Liver (tissue), 8 donors: ENCODE measurements at regions not wholly inside any gene's neighbourhood (a gene's known extent, or its start where the extent isn't known, plus 50 kb on each side); places are given as distances from the start of the nearest gene placed in this dataset.

ENCODE experiments used
- DNase-seq: peaks from one replicate; pipeline ENCODE4 v3.0.0-alpha.2; 2017; ENCODE audit warnings: low spot score
- H3K27ac ChIP-seq, 2 donors: one replicate each; pipeline ENCODE4 v1.7.0; 2013; ENCODE audit warnings: inconsistent platforms in 2 of 2, low read length in 2 of 2, control low read depth in 1 of 2, low read depth in 1 of 2, mild to moderate bottlenecking in 1 of 2
- H3K27me3 ChIP-seq, 4 donors: one replicate each; pipeline versions ENCODE4 v1.6.1 to v1.7.0; 2013; ENCODE audit warnings: low read length in 3 of 4, inconsistent platforms in 1 of 4, mild to moderate bottlenecking in 1 of 4, moderate library complexity in 1 of 4; ENCODE audit not compliant: control insufficient read depth in 4 of 4, insufficient read depth in 4 of 4
- H3K36me3 ChIP-seq, 4 donors: one replicate each; pipeline versions ENCODE4 v1.6.1 to v1.7.0; 2013; ENCODE audit warnings: low read length in 3 of 4, mild to moderate bottlenecking in 3 of 4, low read depth in 1 of 4, moderate library complexity in 1 of 4; ENCODE audit not compliant: control insufficient read depth in 4 of 4, insufficient read depth in 3 of 4
- H3K4me1 ChIP-seq, 4 donors: one replicate each; pipeline versions ENCODE4 v1.6.1 to v1.7.0; 2013; ENCODE audit warnings: low read length in 3 of 4, mild to moderate bottlenecking in 3 of 4, moderate library complexity in 1 of 4; ENCODE audit not compliant: control insufficient read depth in 4 of 4, insufficient read depth in 4 of 4
- H3K4me3 ChIP-seq, 3 donors: one replicate each; pipeline versions ENCODE4 v1.6.1 to v1.7.0; 2013; ENCODE audit warnings: low read length in 3 of 3, control low read depth in 1 of 3, low read depth in 1 of 3, mild to moderate bottlenecking in 1 of 3
- H3K9ac ChIP-seq, 2 donors: one replicate each; pipeline ENCODE4 v1.7.0; 2013; ENCODE audit warnings: low read length in 2 of 2, mild to moderate bottlenecking in 2 of 2, moderate library complexity in 2 of 2, control low read depth in 1 of 2, low read depth in 1 of 2
- H3K9me3 ChIP-seq, 4 donors: one replicate each; pipeline versions ENCODE4 v1.6.1 to v1.7.0; 2013; ENCODE audit warnings: low read length in 3 of 4; ENCODE audit not compliant: control insufficient read depth in 4 of 4
- ATF3 ChIP-seq: IDR thresholded peaks from 2 replicates; pipeline ENCODE4 v1.6.1; 2016; ENCODE audit warnings: antibody characterized with exemption
- FOXA1 ChIP-seq: IDR thresholded peaks from 2 replicates; pipeline ENCODE4 v1.6.1; 2016; ENCODE audit warnings: antibody characterized with exemption
- FOXA2 ChIP-seq: IDR thresholded peaks from 2 replicates; pipeline ENCODE4 v1.6.1; 2016; ENCODE audit warnings: antibody characterized with exemption
- GABPA ChIP-seq, 2 donors: IDR thresholded peaks in 1 of 2; conservative IDR thresholded peaks in 1 of 2; 2 replicates each; pipeline ENCODE4 v1.6.1; 2016; ENCODE audit warnings: antibody characterized with exemption in 2 of 2, mild to moderate bottlenecking in 1 of 2, moderate library complexity in 1 of 2
- HNF4G ChIP-seq: IDR thresholded peaks from 2 replicates; pipeline ENCODE4 v1.6.1; 2016; ENCODE audit warnings: antibody characterized with exemption
- NR2F2 ChIP-seq: IDR thresholded peaks from 2 replicates; pipeline ENCODE4 v1.6.1; 2016; ENCODE audit warnings: antibody characterized with exemption
- RAD21 ChIP-seq, 2 donors: IDR thresholded peaks; 2 replicates each; pipeline ENCODE4 v1.6.1; 2016; ENCODE audit warnings: antibody characterized with exemption in 2 of 2, mild to moderate bottlenecking in 2 of 2
- REST ChIP-seq: IDR thresholded peaks from 2 replicates; pipeline ENCODE4 v1.6.1; 2016; ENCODE audit warnings: antibody characterized with exemption, mild to moderate bottlenecking
- RXRA ChIP-seq, 2 donors: IDR thresholded peaks; 2 replicates each; pipeline ENCODE4 v1.6.1; 2017 to 2018; ENCODE audit warnings: antibody characterized with exemption in 2 of 2, mild to moderate bottlenecking in 1 of 2
- SP1 ChIP-seq: IDR thresholded peaks from 2 replicates; pipeline ENCODE4 v1.6.1; 2018; ENCODE audit warnings: antibody characterized with exemption, mild to moderate bottlenecking
- ZBTB33 ChIP-seq: IDR thresholded peaks from 2 replicates; pipeline ENCODE4 v1.6.1; 2016; ENCODE audit warnings: antibody characterized with exemption
- WGBS: extraction: QIAGEN DNeasy Blood & Tissue Kit; methylation state at CpG from one replicate; pipeline ENCODE4 v1.1.7; 2013; 5-methylcytosine and 5-hydroxymethylcytosine counted together
- TF ChIP-seq, protein P1 (sequence below): fragments of 150-350 bp; IDR thresholded peaks from 2 replicates; pipeline ENCODE4 v1.5.1; 2017; ENCODE audit warnings: improper control_type of control experiment, low read depth, low read length; ENCODE audit not compliant: missing input control
- donor health status: healthy.
- donor health status: healthy.
- donor health status: healthy.
- donor health status: healthy.
- donor health status: healthy.

- TF ChIP-seq REST (no peak), RAD21 (IDR thresholded peaks at IDR 0.05) (no peak), ATF3 (no peak)
These were observed 796.8 kb upstream of the EPHA6 start (continued) for GRCh38 chr3:96017556-96017955.

DNA sequence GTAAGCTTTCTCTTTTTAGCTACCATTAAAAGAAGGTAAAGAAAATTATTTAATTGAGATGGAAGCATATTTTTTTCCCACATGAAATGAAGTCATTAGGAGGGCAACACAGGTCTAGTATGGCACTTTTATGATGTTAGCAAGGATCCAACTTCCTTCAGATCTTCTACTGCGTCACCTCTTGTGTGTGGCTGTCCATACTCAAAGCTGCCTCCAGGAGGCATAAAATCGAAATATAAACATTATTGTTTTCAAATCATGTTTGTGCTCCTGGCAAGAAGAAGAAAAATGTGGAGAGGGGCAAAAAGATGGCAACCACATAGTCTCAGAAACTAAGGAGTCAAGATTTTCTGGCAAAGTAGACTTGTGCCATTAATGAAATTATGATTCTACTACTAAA lies 791.7 kb upstream of the EPHA6 start:
- Histone ChIP-seq H3K36me3 (no peaks in the 10 kb centered on the region), H3K9me3 (no peaks in the 10 kb centered on the region), H3K9ac (no peak overlapping the region), H3K4me3 (no peak overlapping the region), H3K4me1 (no peaks in the 10 kb centered on the region), H3K27me3 (no peaks in the 10 kb centered on the region), H3K27ac (no peak overlapping the region)
- DNase-seq, result no peak
- TF ChIP-seq SP1 (no peak), ZBTB33 (no peak), RXRA (IDR thresholded peaks at IDR 0.05) (no peak)
- TF ChIP-seq, protein P1, sequence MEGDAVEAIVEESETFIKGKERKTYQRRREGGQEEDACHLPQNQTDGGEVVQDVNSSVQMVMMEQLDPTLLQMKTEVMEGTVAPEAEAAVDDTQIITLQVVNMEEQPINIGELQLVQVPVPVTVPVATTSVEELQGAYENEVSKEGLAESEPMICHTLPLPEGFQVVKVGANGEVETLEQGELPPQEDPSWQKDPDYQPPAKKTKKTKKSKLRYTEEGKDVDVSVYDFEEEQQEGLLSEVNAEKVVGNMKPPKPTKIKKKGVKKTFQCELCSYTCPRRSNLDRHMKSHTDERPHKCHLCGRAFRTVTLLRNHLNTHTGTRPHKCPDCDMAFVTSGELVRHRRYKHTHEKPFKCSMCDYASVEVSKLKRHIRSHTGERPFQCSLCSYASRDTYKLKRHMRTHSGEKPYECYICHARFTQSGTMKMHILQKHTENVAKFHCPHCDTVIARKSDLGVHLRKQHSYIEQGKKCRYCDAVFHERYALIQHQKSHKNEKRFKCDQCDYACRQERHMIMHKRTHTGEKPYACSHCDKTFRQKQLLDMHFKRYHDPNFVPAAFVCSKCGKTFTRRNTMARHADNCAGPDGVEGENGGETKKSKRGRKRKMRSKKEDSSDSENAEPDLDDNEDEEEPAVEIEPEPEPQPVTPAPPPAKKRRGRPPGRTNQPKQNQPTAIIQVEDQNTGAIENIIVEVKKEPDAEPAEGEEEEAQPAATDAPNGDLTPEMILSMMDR, result no peak
- WGBS, result 65% methylated on average over 2 of the region's 2 CpGs

DNA sequence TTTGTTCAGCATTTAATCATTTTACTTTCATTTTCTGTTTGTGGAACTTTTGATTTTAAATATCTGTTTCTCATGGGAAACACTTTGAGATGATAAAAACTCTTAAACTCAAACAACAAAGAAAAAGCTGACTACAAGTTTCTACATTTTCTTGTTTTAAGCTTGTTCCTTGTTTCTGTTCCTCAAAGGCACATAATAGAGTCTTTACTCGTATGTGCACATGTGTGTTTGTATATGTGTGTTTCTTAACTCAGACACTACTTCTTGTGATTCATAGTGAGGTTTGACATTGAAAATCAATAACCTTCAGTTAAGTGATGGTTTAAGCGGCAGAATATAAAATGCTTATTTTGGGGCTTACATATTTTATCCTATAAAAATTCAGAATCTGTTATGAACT lies 786.7 kb upstream of the EPHA6 start:
- Histone ChIP-seq H3K27ac (no peak overlapping the region), H3K36me3 (no peaks in the 10 kb centered on the region), H3K4me3 (no peak overlapping the region), H3K9ac (no peak overlapping the region), H3K9me3 (no peaks in the 10 kb centered on the region), H3K4me1 (no peaks in the 10 kb centered on the region), H3K27me3 (no peaks in the 10 kb centered on the region)
- DNase-seq, result no peak
- 73% methylated on average over 2 of the region's 2 CpGs for WGBS
- TF ChIP-seq GABPA (IDR thresholded peaks at IDR 0.05 in 1 of 2, conservative IDR thresholded peaks at IDR 0.05 in 1 of 2) (no peak), FOXA1 (no peak), HNF4G (no peak), FOXA2 (no peak), RAD21 (IDR thresholded peaks at IDR 0.05) (no peak), NR2F2 (no peak), SP1 (no peak), ATF3 (no peak)
